Coronary artery (tissue), 2 donors: ENCODE measurements at regions not wholly inside any gene's neighbourhood (a gene's known extent, or its start where the extent isn't known, plus 50 kb on each side); places are given as distances from the start of the nearest gene placed in this dataset.

ENCODE experiments used
- DNase-seq: peaks from one replicate; pipeline ENCODE4 v3.0.0-alpha.2; 2017; ENCODE audit warnings: low spot score
- H3K27ac ChIP-seq, 2 donors: fragments of 200-600 bp; sonication (generic); one replicate each; pipeline ENCODE4 v1.5.1; 2016 to 2019
- H3K4me3 ChIP-seq: fragments of 200-600 bp; sonication (generic); 2 replicates; pipeline ENCODE4 v1.5.1; 2016; ENCODE audit warnings: mild to moderate bottlenecking, moderate library complexity
- TF ChIP-seq, protein P1 (sequence below): fragments of 200-600 bp; sonication (generic); IDR thresholded peaks from one replicate; pipeline ENCODE4 v1.5.1; 2019; ENCODE audit warnings: antibody characterized with exemption

DNA sequence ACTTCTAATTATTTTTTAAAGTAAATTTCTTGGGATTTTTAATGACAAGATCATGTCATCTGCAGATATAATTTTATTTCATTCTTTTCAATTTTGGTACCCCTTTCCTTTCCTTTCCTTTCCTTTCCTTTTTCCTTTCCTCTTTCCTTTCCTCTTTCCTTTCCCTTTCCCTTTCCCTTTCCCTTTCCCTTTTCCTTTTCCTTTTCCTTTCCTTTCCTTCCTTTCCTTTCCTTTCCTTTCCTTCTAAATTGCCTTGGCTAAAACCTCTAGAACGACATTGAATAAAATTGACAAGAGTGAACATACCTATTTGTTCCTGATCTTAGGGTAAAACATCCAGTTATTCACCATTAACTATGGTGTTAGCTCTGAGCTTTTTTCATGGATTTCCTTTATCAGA lies 334.1 kb downstream of the NDFIP2 start:
- no peak for DNase-seq
- Histone ChIP-seq H3K4me3 (no peak overlapping the region), H3K27ac (no peak overlapping the region)
- TF ChIP-seq, protein P1, sequence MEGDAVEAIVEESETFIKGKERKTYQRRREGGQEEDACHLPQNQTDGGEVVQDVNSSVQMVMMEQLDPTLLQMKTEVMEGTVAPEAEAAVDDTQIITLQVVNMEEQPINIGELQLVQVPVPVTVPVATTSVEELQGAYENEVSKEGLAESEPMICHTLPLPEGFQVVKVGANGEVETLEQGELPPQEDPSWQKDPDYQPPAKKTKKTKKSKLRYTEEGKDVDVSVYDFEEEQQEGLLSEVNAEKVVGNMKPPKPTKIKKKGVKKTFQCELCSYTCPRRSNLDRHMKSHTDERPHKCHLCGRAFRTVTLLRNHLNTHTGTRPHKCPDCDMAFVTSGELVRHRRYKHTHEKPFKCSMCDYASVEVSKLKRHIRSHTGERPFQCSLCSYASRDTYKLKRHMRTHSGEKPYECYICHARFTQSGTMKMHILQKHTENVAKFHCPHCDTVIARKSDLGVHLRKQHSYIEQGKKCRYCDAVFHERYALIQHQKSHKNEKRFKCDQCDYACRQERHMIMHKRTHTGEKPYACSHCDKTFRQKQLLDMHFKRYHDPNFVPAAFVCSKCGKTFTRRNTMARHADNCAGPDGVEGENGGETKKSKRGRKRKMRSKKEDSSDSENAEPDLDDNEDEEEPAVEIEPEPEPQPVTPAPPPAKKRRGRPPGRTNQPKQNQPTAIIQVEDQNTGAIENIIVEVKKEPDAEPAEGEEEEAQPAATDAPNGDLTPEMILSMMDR = no peak

DNA sequence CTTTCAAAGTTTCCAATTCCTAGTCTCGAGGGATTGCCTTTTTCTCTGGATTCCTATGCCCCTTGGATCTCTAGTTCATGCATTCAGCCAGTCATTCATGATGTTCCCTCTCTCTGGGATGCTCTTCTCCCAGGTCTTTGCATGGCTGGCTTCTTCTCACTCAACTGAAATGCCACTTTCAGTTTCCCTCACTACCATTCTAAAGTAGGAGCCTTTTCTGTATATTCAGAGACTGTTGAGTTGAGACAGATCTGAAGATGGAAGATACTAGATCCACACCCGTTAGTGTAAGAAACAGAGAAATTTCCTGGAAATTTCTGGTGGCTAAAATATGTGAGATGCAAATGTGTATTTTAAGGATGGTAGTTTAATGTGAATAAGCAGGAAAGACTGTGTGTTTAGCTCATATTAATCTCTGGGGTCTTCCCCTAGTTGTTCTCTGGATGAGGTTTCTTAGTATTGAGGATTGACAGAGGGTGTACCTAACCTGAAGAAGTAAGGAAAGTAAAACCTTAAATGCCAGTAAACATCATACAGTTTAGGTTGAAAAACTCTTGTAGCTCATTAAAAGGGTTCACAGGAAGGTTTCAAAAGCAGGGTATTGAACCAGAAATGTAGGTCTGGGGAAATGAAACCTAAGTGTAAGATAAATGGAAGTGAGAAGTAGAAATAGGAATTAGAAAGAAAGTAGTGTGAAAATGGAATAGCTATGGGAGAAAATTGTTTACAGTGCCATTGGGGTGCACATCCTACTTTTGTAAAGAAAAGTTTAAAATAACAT lies 331.3 kb downstream of the NDFIP2 start:
- H3K4me3 ChIP-seq = no peak overlapping the region
- TF ChIP-seq, protein P1 = no peak
- no peak for DNase-seq
- H3K27ac ChIP-seq = no peak overlapping the region

DNA sequence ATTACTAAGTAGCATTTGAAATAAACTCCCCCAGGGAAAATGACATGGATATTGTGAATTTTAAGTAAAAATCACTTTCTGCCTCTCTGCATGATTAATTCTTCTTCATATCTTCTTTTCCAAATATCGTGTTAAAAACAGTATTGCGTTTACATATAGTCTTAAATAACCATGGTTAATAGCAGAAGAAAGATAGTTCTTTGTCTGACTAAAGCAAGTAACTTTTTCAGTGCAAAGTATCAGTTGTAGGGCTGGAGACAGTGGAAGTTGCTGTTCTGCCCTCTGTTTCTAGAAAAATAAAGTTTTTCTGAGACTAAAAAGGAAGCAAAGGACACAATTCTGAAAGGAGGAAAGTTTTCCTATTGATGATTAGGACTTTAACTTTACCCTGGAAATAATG lies 330.2 kb downstream of the NDFIP2 start:
- H3K4me3 ChIP-seq = no peak overlapping the region
- TF ChIP-seq, protein P1 = no peak
- DNase-seq = no peak
- no peak overlapping the region for H3K27ac ChIP-seq

DNA sequence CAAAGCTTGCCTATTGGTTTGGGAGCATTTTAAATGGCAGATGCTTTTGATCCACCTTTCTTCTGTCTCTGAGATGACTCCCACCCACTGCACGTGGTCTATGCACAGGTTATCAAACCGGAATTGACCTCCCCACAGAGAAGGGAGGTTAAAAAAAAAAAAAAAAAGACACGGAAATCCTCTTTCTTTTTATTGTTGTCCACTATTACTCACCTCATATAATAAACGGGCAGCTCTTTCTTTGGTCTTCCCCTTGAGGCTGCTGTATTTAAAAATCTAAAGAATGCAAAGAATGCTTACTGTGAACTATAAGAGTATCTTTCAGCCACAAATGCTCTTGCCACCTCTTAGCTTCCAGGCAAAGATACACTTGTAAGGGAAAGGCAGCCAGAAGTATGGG lies 329.7 kb downstream of the NDFIP2 start:
- no peak overlapping the region for H3K27ac ChIP-seq
- H3K4me3 ChIP-seq = no peak overlapping the region
- no peak for DNase-seq
- TF ChIP-seq, protein P1 = no peak

DNA sequence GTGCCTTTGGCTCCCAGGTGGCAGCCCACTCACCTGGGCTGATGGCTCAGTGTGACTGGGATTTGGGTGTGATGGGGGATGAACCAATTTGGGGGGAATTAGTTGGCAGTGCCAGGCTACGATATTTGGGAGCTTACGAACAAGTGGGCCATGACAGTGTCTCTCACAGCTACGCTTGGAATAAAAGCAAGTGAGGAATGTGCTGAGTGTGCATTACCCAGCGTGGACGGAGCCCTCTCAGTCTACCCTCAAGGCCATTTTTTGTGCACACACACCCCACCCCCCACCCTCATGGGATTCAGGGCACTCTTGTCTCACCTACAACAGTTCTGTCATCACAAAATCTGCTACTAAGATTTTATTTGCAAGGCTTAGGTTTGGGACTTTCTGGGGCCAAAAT lies 329.1 kb downstream of the NDFIP2 start:
- no peak overlapping the region for H3K4me3 ChIP-seq
- H3K27ac ChIP-seq = no peak overlapping the region
- DNase-seq = no peak
- TF ChIP-seq, protein P1 = no peak

DNA sequence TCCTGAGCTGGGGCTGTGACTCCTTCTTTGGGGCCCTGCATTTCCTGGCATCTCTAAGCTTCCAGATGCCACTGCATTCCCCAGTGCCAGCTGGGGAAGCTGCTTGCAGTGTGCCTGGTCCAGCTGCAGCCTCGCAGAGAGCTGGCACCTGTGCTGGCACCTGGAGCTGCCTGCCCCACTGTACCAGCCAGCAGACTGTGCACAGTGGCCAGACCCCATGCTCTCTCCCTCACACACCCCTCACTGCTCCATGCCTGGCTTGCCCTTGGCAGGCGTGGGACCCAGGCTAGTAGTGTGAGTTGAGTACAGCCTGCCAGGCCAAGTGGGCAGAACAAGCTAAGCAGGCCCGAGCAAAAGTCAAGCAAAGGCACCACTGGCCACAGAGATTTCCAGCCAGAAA lies 327.5 kb downstream of the NDFIP2 start:
- DNase-seq = no peak
- Histone ChIP-seq H3K4me3 (no peak overlapping the region), H3K27ac (no peak overlapping the region)
- TF ChIP-seq, protein P1 = no peak

DNA sequence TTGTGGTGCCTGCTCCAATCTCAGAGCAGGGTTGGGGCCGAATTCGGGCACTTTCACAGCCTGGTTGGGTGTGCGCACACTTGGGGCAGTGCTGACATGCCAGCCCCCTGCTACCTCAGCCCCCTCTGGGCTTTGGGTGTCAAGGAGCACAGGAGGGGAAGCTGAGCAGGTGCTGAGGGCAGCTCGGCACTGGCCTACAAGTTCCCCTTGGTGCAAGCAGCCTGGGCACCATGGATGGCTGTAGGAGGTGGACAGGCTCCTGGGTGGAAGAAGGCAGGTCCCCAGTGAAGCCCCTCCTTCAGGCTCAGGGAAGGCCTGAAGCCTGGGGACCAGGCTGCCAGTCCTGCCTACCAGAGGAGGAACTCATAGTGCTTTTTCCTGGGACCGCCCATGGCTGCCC lies 326.6 kb downstream of the NDFIP2 start:
- Histone ChIP-seq H3K4me3 (no peak overlapping the region), H3K27ac (no peak overlapping the region)
- TF ChIP-seq, protein P1 = no peak
- no peak for DNase-seq
